ENCODE measurements at regions not wholly inside any gene's neighbourhood (a gene's known extent, or its start where the extent isn't known, plus 50 kb on each side); places are given as distances from the start of the nearest gene placed in this dataset.

DNA sequence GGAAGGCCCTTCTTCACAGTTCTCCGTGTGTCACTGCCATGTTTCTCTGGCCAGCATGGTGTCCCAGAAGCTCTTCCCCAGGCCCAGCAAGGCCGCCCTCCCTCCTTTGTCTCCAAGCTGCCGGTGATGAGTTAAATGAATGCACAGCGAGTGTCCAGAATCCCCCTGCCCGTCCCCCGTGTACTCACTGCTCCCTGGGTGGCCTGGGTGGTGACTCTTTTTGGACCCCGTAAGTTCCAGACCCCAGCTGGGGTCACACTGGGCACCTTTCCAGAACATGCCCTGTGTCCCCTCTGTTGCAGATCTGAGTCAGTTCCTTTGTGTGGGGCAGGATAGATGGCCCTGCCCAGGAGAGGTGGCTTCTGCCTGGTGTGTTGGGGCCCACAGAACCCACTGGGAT, 95.0 kb downstream of the MRPL36 start:
- DNase-seq, result no peak

- DNase-seq, result no peak
Observed at GRCh38 chr5:1704266-1704665, 95.4 kb downstream of the MRPL36 start.

- DNase-seq, result no peak
Observed at GRCh38 chr5:1703352-1704050, 96.1 kb downstream of the MRPL36 start.

DNA sequence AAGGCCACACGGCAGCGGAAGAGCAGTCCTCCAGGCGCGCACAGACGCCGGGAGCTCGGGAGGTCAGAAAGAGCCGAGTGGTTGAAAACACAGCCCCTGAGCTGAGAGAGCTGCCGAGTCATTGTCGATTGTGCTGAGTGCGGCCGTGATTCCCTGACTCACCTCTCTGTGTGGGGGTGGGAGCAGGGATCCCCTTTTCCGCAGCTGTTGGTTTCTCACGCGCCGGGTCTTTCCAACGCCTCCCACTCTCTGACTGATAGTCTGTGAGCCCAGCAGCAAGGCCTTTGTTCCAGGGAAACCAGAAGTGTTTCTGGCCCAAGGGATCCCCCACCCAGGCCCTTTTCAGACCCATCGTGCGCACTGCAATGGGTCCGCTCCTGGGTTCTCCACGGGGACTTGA, 97.3 kb downstream of the MRPL36 start:
- no peak for DNase-seq

DNA sequence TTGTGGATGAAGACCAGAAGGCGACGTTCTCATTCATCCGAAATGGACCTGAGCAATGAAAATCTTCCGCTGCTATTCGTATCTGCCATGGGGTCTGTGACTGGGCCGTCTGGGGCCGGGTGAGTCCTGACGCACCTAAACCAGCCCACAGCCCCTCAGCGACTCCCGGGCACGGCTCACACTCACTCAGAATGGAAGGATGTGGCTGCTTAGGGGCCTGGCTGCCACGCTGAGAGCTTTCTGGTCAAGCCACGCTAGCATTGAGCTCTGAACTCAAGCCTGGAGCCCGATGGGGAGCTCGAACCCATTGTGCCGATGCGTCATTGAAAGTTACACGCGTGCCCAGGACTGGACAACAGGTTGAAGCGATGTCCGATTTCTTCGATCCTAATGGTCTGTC, 97.8 kb downstream of the MRPL36 start:
- no peak for DNase-seq

- DNase-seq, result no peak
Observed at GRCh38 chr5:1701216-1701864, 98.3 kb downstream of the MRPL36 start.

- DNase-seq, result no peak
Observed at GRCh38 chr5:1699394-1699793, 100.2 kb downstream of the MRPL36 start.

GRCh38 chr5:1698589-1699316, 100.9 kb downstream of the MRPL36 start:
- no peak for DNase-seq

GRCh38 chr5:1692381-1692780, 107.3 kb downstream of the MRPL36 start:
- DNase-seq, result no peak

DNA sequence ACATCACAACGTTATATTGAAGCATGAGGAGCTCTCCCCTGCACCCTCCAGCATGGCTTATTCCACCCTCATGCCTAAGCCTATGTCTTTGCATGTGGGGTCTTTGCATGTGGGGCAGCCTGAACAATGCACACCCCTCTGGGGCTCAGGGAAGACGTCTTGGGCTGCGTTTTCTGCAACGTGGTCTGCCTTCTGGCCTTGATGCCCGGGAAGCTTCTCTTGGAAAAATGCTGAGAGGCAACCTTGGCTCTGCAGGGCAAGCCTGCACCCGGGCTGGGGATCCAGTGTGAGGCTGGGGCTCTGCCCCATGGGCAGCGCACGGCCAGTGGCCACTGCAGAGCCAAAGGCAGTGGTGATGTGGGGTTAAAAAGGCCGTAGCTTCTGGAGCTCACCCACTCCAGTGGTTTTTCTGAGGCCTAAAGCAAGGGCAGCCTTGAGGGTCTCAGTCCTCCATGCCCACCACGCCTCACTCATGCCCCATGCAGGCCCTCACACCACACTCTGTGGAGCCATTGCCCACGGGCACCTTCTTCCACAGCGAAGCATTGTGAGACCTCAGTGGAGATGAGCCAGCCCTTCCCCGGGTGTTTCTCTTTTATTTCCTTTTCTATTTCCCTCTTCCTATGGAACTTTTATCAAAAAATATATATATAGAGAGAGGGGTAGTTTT, 112.2 kb downstream of the MRPL36 start:
- DNase-seq, result no peak

DNA sequence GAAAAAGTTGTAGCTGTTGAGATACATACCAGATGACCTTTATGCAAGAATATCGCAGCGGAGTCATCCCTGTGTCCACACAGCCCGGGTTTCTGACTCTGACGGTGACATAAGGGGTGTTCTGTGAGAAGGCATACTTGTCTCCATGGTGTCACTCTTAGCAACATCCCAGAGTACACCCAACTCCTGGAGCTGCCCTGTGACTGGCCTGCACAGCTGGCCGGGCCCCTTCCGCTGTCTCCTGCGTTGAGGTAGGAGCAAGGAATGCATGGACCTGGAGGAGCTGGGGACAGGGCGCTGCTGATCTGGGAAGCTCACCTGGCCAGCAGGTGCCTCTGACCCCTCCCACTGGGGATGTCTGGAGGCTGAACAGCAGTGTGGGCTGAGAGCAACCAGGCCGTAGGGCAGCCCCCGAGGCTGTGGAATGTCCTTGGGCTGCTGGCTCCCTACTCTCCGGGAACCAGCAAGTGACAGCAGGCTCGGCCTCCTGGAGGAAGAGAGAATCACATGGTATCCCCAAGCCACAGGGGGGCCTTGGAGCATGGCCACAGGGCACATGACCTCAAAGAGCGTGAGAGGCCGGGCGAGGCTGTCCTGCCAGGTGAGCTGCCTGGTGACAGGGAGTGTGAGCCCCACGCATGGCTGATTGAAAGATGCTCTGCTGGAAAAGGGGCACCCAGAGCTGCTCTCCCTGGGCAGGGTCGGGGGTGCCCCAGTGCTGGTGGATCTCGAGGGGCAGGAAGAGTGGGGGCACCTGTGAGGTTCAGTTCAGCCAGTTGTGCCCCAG, 113.4 kb downstream of the MRPL36 start:
- no peak for DNase-seq

DNA sequence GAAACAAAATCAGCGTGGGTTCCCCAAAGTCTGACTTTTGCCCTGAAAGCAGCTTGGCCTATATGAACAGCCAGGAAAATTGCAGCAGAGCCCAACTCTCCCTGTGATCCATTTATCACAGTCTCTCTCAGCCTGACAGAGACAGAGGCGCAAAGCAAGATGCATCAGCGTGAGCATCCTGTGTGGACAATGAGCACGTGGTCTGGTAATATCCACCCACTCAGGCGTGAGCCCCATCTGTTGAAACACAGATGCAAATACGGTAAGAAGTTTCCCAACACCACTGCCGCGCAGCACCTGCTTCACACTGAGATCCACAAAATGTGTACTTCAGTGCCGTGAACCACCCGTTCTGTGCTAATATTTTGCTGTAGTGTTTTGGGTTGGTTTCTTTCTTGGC, 114.6 kb downstream of the MRPL36 start:
- DNase-seq, result no peak

DNA sequence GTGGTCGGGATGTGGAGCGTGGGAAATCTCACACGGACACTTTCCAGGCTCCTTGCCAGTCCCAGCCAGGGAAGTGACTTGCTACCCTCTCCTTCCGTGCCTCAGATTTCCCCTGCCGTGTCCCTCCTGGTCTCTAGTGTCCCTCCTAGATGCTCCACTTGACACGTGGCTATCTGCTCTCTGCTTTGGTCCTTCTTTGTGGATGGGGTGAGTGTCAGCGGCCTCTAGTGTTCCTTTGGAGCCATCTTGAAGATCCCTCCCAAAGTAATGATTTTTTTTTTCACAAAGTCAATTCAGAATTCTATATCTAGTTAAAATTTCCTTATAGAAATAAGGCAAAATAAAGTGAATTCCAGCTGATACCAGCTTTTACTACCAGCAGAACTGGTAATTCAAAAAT, 117.7 kb downstream of the MRPL36 start:
- DNase-seq, result no peak

GRCh38 chr5:1673042-1673677, 126.5 kb downstream of the MRPL36 start:
- no peak for DNase-seq

- no peak for DNase-seq
Observed at GRCh38 chr5:1672396-1672795, 127.2 kb downstream of the MRPL36 start.

- no peak for DNase-seq
Observed at GRCh38 chr5:1671351-1671750, 128.3 kb downstream of the MRPL36 start.

DNA sequence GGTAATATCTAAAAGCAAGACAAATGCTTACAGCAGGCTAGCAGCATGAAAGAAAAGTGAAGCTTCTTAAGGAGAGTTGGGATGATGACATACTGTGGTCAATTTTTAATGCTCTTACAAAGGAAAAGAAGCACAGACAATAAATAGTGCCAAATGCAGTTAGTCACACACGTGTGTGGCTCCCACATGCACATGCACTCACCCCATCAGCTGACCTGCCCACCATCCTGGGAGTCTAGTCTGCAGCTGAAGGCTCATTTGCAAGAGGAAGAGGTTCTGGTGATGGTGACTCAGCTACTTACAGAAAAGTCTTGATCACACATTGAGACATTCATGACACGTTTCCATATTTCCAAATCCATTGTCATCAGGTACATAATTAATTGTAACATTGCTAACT, 129.3 kb downstream of the MRPL36 start:
- DNase-seq, result no peak

- DNase-seq, result no peak
Observed at GRCh38 chr5:1669276-1670155, 130.1 kb downstream of the MRPL36 start.

DNA sequence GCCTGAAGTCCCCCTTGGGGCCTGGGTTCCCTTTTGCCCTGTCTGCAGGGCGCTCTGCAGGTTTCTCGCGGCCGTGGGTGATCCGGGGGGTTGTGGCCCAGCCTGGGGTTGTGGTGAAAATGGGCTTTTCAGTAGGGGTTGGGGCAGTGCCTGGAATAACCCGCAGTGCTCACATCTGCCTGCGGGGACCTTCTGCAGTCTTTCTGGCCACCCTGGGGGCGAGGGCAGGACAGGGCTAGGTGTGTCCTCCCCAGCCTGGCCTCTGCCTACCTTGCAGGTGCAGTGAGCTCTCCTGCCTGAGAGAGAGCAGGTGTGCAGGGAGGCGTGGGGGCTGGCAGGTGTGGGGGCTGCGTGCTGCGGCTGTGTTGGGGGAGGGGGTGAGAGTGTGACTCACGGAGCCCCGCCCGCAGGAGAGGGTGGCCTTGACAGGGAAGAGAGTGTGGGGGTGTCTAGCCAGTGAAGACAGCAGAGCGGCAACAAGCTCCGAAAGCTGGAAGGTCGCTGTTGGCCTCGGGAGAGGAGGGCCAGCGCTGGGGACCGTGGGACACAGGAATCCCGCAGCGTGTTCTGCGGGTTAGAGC, 131.4 kb downstream of the MRPL36 start:
- DNase-seq, result no peak

- no peak for DNase-seq
Observed at GRCh38 chr5:1667648-1668140, 131.9 kb downstream of the MRPL36 start.
